ENCODE measurements at regions not wholly inside any gene's neighbourhood (a gene's known extent, or its start where the extent isn't known, plus 50 kb on each side); places are given as distances from the start of the nearest gene placed in this dataset.

- no peak for TF ChIP-seq CHD7 (IDR thresholded peaks at IDR 0.05; ENCODE audit: insufficient replicate concordance, low read length)
Observed at GRCh38 chr2:223477318-223477717, 124.8 kb downstream of the SCG2 start (continued).

Measured in H1 (cell line).